Left forelimb (tissue), 1 donor: ENCODE measurements at regions not wholly inside any gene's neighbourhood (a gene's known extent, or its start where the extent isn't known, plus 50 kb on each side); places are given as distances from the start of the nearest gene placed in this dataset.
A peak's percentile ranks its signal among the peaks of the same experiment; 100 is the strongest.
"Not testable (repeated sequence)": the region's sequence is repeated elsewhere in the genome, so short reads cannot be mapped to it uniquely, and the experiment has no call there.

Experiments used
- DNase-seq: peaks from one replicate; pipeline ENCODE4 v3.0.0-alpha.2; 2018; ENCODE audit warnings: low spot score

- DNase-seq: no peak
Measured at GRCh38 chr12:95358111-95359083, 115.6 kb upstream of the METAP2 start.

GRCh38 chr12:95365912-95366311 is 108.0 kb upstream of the METAP2 start:
- DNase-seq: no peak

- DNase-seq: no peak
Measured at GRCh38 chr12:95368931-95369330, 105.0 kb upstream of the METAP2 start.

- no peak for DNase-seq
Measured at GRCh38 chr12:95371571-95371970, 102.4 kb upstream of the METAP2 start.

GRCh38 chr12:95379481-95379880 is 94.5 kb upstream of the METAP2 start:
- not testable (repeated sequence) for DNase-seq

- DNase-seq: not testable (repeated sequence)
Measured at GRCh38 chr12:95380334-95380733, 93.6 kb upstream of the METAP2 start.

GRCh38 chr12:95380997-95381786 is 92.8 kb upstream of the METAP2 start:
- no peak for DNase-seq

GRCh38 chr12:95383920-95384319 is 90.0 kb upstream of the METAP2 start:
- DNase-seq: not testable (repeated sequence)

GRCh38 chr12:95384785-95385184 is 89.2 kb upstream of the METAP2 start:
- no peak for DNase-seq

GRCh38 chr12:95385246-95386035 is 88.5 kb upstream of the METAP2 start:
- DNase-seq: peak; percentile 73

- DNase-seq: no peak
Measured at GRCh38 chr12:95386051-95386450, 87.9 kb upstream of the METAP2 start.

GRCh38 chr12:95388260-95388659 is 85.7 kb upstream of the METAP2 start:
- DNase-seq: not testable (repeated sequence)

- no peak for DNase-seq
Measured at GRCh38 chr12:95390192-95390591, 83.8 kb upstream of the METAP2 start.

- DNase-seq: no peak
Measured at GRCh38 chr12:95390932-95391331, 83.0 kb upstream of the METAP2 start.

GRCh38 chr12:95393191-95393790 is 80.7 kb upstream of the METAP2 start:
- DNase-seq: no peak

- DNase-seq: no peak
Measured at GRCh38 chr12:95395696-95396095, 78.3 kb upstream of the METAP2 start.

- no peak for DNase-seq
Measured at GRCh38 chr12:95396849-95397468, 77.0 kb upstream of the METAP2 start.

GRCh38 chr12:95397571-95397970 is 76.4 kb upstream of the METAP2 start:
- DNase-seq: no peak

GRCh38 chr12:95402096-95402495 is 71.9 kb upstream of the METAP2 start:
- DNase-seq: no peak

GRCh38 chr12:95408201-95408600 is 65.8 kb upstream of the METAP2 start:
- DNase-seq: no peak

GRCh38 chr12:95411057-95411456 is 62.9 kb upstream of the METAP2 start:
- DNase-seq: no peak
